ENCODE measurements at regions not wholly inside any gene's neighbourhood (a gene's known extent, or its start where the extent isn't known, plus 50 kb on each side); places are given as distances from the start of the nearest gene placed in this dataset.

DNA sequence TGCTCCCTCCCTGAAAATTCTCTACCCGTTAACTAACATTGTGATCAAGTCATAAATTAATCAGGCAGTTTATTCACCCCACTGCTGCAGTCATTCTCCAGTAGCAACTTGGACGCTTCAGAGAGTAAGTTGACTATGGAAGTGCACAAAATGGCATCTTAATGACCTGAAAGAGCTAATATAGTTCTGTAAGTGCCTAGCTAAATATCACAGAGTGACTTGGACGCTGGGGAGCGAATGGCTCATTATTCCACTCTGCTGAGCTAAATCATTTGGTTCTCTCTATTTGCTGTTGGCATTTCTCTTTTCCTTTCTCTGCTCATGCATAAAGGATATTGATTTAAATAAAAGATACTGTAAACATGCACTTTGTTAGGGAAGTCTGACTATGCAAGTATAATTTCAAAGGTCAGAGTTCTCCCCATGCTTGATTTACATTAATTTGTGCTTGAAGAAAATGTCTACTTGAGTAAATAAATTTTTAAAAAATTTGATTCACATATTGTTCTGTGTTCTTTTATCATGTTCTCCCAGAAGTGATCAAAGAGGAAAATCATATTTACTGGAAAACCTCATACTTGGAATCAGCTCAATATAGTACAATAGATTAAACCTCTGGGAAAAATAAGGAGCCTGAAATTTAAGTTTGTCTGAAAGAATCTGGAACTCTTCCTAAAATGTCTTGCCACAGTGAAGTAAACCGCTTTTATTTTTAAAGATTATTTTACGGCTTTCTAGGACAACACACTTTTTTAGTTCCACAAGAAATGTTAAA lies 169.5 kb upstream of the HAPLN1 start:
- POLR2A ChIA-PET: no interaction called here
- CTCF ChIA-PET: no interaction called here
- DNase-seq (ENCODE audit: extremely low spot score): no peak
- TF ChIP-seq, protein P1, sequence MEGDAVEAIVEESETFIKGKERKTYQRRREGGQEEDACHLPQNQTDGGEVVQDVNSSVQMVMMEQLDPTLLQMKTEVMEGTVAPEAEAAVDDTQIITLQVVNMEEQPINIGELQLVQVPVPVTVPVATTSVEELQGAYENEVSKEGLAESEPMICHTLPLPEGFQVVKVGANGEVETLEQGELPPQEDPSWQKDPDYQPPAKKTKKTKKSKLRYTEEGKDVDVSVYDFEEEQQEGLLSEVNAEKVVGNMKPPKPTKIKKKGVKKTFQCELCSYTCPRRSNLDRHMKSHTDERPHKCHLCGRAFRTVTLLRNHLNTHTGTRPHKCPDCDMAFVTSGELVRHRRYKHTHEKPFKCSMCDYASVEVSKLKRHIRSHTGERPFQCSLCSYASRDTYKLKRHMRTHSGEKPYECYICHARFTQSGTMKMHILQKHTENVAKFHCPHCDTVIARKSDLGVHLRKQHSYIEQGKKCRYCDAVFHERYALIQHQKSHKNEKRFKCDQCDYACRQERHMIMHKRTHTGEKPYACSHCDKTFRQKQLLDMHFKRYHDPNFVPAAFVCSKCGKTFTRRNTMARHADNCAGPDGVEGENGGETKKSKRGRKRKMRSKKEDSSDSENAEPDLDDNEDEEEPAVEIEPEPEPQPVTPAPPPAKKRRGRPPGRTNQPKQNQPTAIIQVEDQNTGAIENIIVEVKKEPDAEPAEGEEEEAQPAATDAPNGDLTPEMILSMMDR (IDR thresholded peaks at IDR 0.05; ENCODE audit: control extremely low read depth, extremely low read depth, low read depth, missing control alignments): no peak

DNA sequence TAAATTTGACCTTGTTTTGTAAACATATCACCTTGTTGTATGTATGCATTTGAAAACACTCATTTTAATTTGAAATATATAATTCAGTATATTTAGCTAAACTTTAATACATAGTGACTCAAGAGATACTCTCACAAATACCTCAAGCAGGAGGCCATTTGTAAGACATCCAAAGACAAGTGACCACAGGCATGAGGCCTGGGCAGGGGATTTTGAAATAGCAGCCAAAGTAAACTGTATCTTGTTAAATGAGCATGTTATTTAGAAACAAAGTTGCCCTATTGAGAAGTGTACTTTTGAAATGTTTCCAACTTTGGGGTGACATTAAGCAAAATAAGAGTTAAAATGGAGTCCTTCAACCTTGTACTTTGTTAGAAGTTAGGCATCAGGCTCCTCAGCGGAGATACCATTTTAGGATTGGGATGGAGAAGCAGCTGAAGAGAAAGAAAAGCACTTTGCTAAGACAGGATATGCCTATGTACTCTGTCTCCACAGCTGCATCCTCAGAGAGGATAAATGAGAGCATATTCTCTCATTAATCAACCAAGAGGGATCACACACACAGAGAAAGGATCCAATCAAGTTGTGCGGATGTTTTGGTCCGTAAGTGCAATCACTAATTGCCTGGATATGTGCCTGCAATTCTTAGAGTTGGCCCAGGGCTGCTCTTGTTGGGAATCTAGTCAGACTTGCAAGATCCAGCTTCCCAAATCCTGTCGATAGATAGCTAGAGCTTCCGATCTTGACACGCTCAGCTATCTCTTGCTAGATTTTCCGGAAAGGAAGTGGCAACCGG lies 157.5 kb upstream of the HAPLN1 start:
- POLR2A ChIA-PET: no interaction called here
- TF ChIP-seq, protein P1 (IDR thresholded peaks at IDR 0.05; ENCODE audit: control extremely low read depth, extremely low read depth, low read depth, missing control alignments): no peak
- no peak for DNase-seq (ENCODE audit: extremely low spot score)
- CTCF ChIA-PET: interaction anchor here (1.6 kb wide), 1 partner anchor 49 kb away, joined by 5 read pairs; no protein-coding TSS in a partner anchor

DNA sequence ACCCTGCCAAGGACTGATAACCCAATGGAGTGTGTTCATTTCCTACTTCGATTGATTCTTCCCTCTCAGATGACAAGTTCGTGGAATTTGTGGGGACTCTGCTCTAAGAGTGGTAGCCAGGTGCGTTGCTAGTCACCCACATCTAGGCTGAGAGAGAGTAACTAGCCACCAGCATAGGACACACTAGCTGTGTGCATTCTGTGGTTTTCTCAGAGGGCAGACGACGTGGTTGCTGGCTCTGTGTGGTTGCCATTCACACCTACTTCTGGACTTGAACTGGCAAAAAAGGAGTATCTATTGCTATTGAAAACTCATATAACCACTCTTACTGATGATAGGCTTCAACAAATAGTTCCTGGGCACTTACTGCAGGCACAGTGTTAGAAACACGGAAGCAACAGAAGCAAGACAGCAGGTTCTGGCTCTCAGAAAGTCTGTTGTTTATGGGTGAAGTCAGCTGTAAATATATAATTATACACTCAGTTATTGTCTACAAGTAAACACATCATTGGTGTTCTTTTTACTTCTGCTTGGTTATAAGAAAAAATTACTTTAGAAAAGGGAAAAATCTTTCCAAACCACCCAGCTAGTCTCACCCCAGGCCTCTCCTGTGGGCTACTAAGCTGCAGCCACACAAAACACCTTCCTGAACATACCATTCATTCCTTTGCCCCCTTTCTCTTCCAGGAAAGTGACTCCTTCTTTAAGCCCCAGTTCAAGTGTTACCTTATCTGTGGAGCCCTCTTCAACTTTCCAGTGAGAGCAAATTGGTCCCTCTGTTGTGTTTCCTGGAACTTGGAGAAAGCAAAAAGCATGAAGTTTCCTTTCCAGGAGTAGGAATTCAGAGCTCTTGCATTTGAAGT lies 151.1 kb upstream of the HAPLN1 start:
- TF ChIP-seq, protein P1 (IDR thresholded peaks at IDR 0.05; ENCODE audit: control extremely low read depth, extremely low read depth, low read depth, missing control alignments): no peak
- DNase-seq (ENCODE audit: extremely low spot score): no peak
- ChIA-PET CTCF (interaction anchor here (1.2 kb wide), 1 partner anchor 30 kb away, joined by 5 read pairs; no protein-coding TSS in a partner anchor), POLR2A (no interaction called here)

DNA sequence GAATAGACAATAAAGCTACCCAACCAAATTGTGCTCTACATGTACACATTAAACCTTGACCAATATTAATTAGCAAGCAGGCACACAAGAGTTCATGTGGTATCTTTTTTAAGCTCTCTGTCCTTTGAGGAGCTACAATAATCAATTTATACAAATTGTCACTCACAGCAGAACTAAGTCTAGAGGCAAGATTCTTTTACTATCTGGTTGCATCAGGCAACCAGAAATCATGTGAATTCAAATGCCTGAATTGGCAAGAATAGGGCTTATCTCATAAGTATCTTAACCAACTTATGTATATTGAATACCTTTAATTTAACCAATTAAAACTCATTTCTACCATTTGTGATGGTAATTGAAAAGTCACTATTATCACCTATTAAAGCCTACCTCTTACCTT lies 145.5 kb upstream of the HAPLN1 start:
- CTCF ChIA-PET: interaction anchor here (0.7 kb wide), 1 partner anchor 96 kb away, joined by 3 read pairs; no protein-coding TSS in a partner anchor
- POLR2A ChIA-PET: no interaction called here
- no peak for DNase-seq (ENCODE audit: extremely low spot score)
- TF ChIP-seq, protein P1 (IDR thresholded peaks at IDR 0.05; ENCODE audit: control extremely low read depth, extremely low read depth, low read depth, missing control alignments): no peak

DNA sequence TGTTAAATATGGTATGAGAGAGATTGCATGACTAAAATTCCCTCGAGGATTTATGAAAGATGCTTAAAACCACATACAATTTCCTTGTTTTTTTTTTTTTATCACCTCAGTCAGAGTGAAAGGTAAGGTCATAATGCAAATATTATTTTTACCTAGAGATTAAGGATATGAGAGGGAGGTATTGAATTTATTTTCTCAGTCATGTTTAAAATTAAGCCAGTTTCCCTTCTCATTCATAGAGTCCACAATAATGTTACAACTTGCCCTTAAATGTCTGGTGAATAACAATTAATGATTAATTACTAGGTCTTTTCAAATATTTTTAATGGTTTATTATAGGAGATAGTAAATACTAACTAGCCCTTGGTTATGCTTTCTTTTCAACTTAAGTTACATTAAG lies 144.9 kb upstream of the HAPLN1 start:
- POLR2A ChIA-PET: no interaction called here
- DNase-seq (ENCODE audit: extremely low spot score): no peak
- CTCF ChIA-PET: interaction anchor here (0.7 kb wide), 1 partner anchor 95 kb away, joined by 3 read pairs; no protein-coding TSS in a partner anchor
- TF ChIP-seq, protein P1 (IDR thresholded peaks at IDR 0.05; ENCODE audit: control extremely low read depth, extremely low read depth, low read depth, missing control alignments): no peak

DNA sequence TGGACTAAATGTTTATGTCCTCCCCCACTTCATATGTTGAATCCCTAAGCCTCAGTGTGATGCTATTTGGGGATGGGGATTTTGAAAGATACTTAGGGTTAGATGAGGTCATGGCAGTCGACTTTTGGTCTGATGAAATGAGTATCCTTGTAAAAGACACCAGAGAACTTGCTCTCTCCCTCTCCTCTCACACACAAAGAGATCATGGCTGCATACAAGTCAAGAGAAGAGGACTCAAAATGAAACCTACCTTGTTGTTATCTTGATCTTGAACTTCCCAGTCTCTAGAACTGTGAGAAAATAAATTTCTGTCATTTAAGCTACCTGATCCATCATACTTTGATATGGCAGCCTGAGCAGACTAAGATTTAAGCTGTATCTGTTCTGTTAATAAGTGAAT lies 144.0 kb upstream of the HAPLN1 start:
- POLR2A ChIA-PET: no interaction called here
- no peak for DNase-seq (ENCODE audit: extremely low spot score)
- TF ChIP-seq, protein P1 (IDR thresholded peaks at IDR 0.05; ENCODE audit: control extremely low read depth, extremely low read depth, low read depth, missing control alignments): no peak
- CTCF ChIA-PET: no interaction called here
